ENCODE measurements at regions not wholly inside any gene's neighbourhood (a gene's known extent, or its start where the extent isn't known, plus 50 kb on each side); places are given as distances from the start of the nearest gene placed in this dataset.

GRCh38 chr20:12112665-12113064, 195.0 kb downstream of the BTBD3 start:
- TF ChIP-seq SP4 (IDR thresholded peaks at IDR 0.05; ENCODE audit: low read length), result no peak
- TF ChIP-seq GTF2F1 (IDR thresholded peaks at IDR 0.05; ENCODE audit: borderline replicate concordance, low read depth, low read length), result no peak
- TF ChIP-seq CTCF (IDR thresholded peaks at IDR 0.05; ENCODE audit: control extremely low read depth in 1 of 3, insufficient read depth in 1 of 3, low read depth in 1 of 3, low read length in 3 of 3), result no peak
- TF ChIP-seq RNF2 (IDR thresholded peaks at IDR 0.05; ENCODE audit: borderline replicate concordance, low read depth, low read length, missing control alignments, poor library complexity, severe bottlenecking), result no peak
- TF ChIP-seq POLR2A (IDR thresholded peaks at IDR 0.05; ENCODE audit: control extremely low read depth in 1 of 2, low read depth in 2 of 2, low read length in 2 of 2), result no peak

All from H1 (cell line).